ENCODE measurements at regions not wholly inside any gene's neighbourhood (a gene's known extent, or its start where the extent isn't known, plus 50 kb on each side); places are given as distances from the start of the nearest gene placed in this dataset.

GRCh38 chr12:61531195-61531594 lies 729.0 kb upstream of the USP15 start:
- no peak overlapping the region for H3K4me2 ChIP-seq (ENCODE audit: low read length, poor library complexity, severe bottlenecking)
- no peak overlapping the region for H4K91ac ChIP-seq (ENCODE audit: low read length)
- H3K23ac ChIP-seq (ENCODE audit: low read length in 2 of 2) = no peak overlapping the region
- no peaks in the 10 kb centered on the region for H3K27me3 ChIP-seq (ENCODE audit: control insufficient read depth in 1 of 2, insufficient read depth in 1 of 2, low read length in 2 of 2)
- H2AK5ac ChIP-seq (ENCODE audit: low read length, severe bottlenecking) = no peak overlapping the region
- WGBS = 86% methylated on average over 2 of the region's 4 CpGs
- no peak overlapping the region for H2BK5ac ChIP-seq (ENCODE audit: low read depth, low read length, poor library complexity, severe bottlenecking)
- H3K79me1 ChIP-seq (replicated peaks; ENCODE audit: low read length, poor library complexity, severe bottlenecking) = no peaks in the 10 kb centered on the region
- H3K4me1 ChIP-seq (ENCODE audit: control insufficient read depth, insufficient read depth, low read depth, low read length) = no peaks in the 10 kb centered on the region
- no peak overlapping the region for H3K18ac ChIP-seq (ENCODE audit: low read depth in 1 of 2, low read length in 2 of 2)
- H2BK120ac ChIP-seq (ENCODE audit: low read depth, low read length) = no peak overlapping the region
- H3K27ac ChIP-seq (ENCODE audit: low read length, poor library complexity, severe bottlenecking) = no peak overlapping the region
- H3K36me3 ChIP-seq (ENCODE audit: control insufficient read depth in 1 of 2, insufficient read depth in 2 of 2, low read depth in 1 of 2, low read length in 2 of 2) = no peaks in the 10 kb centered on the region
- H3K4me3 ChIP-seq (ENCODE audit: insufficient read depth in 1 of 2, low read depth in 1 of 2, low read length in 2 of 2) = no peak overlapping the region
- DNase-seq = no peak
- H2AFZ ChIP-seq (ENCODE audit: low read depth, low read length) = no peak overlapping the region
- H2BK12ac ChIP-seq (ENCODE audit: low read length in 2 of 2) = no peak overlapping the region
- no peak overlapping the region for H3K9ac ChIP-seq (ENCODE audit: low read length)
- H3K4ac ChIP-seq (ENCODE audit: low read depth in 1 of 2, low read length in 2 of 2) = no peak overlapping the region
- no peak overlapping the region for H3K14ac ChIP-seq (ENCODE audit: low read length in 2 of 2)
- no peak overlapping the region for H2BK15ac ChIP-seq (ENCODE audit: low read depth, poor library complexity, severe bottlenecking)
- no peak overlapping the region for H4K8ac ChIP-seq (ENCODE audit: low read length)
- no peaks in the 10 kb centered on the region for H3K9me3 ChIP-seq (ENCODE audit: control insufficient read depth, low read length)

DNA sequence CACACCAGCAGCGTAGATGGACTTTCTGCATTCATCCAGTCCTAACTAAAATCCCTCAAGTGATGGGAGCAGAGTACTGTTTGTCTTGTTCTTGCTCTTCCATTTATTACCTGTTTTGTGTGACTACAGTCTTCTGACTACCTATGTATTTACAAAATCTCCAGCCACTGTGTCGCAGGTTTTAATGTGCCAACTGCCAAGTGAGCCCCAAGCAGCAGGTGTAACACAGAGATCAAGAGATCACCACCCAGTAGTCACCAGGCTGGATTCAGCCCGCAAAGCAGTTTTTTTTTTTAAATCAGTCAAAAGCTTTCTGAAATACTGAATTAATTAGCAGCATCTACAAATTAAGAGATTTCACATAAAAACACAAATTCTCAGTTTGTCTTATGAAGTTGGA lies 724.1 kb upstream of the USP15 start:
- Histone ChIP-seq H3K36me3 (ENCODE audit: control insufficient read depth in 1 of 2, insufficient read depth in 2 of 2, low read depth in 1 of 2, low read length in 2 of 2) (no peaks in the 10 kb centered on the region), H3K27me3 (ENCODE audit: control insufficient read depth in 1 of 2, insufficient read depth in 1 of 2, low read length in 2 of 2) (no peaks in the 10 kb centered on the region), H3K18ac (ENCODE audit: low read depth in 1 of 2, low read length in 2 of 2) (no peak overlapping the region), H3K14ac (ENCODE audit: low read length in 2 of 2) (no peak overlapping the region), H2BK120ac (ENCODE audit: low read depth, low read length) (no peak overlapping the region), H3K27ac (ENCODE audit: low read length, poor library complexity, severe bottlenecking) (no peak overlapping the region), H3K4me2 (ENCODE audit: low read length, poor library complexity, severe bottlenecking) (no peak overlapping the region), H3K4me1 (ENCODE audit: control insufficient read depth, insufficient read depth, low read depth, low read length) (no peaks in the 10 kb centered on the region), H2AK5ac (ENCODE audit: low read length, severe bottlenecking) (no peak overlapping the region), H4K91ac (ENCODE audit: low read length) (no peak overlapping the region), H3K9me3 (ENCODE audit: control insufficient read depth, low read length) (no peaks in the 10 kb centered on the region), H2AFZ (ENCODE audit: low read depth, low read length) (no peak overlapping the region), H4K8ac (ENCODE audit: low read length) (no peak overlapping the region), H2BK12ac (ENCODE audit: low read length in 2 of 2) (no peak overlapping the region), H3K79me1 (replicated peaks; ENCODE audit: low read length, poor library complexity, severe bottlenecking) (no peaks in the 10 kb centered on the region), H2BK15ac (ENCODE audit: low read depth, poor library complexity, severe bottlenecking) (no peak overlapping the region), H3K9ac (ENCODE audit: low read length) (no peak overlapping the region), H2BK5ac (ENCODE audit: low read depth, low read length, poor library complexity, severe bottlenecking) (no peak overlapping the region), H3K4ac (ENCODE audit: low read depth in 1 of 2, low read length in 2 of 2) (no peak overlapping the region), H3K23ac (ENCODE audit: low read length in 2 of 2) (no peak overlapping the region), H3K4me3 (ENCODE audit: insufficient read depth in 1 of 2, low read depth in 1 of 2, low read length in 2 of 2) (no peak overlapping the region)
- WGBS = 68% methylated on average over 3 of the region's 3 CpGs
- no peak for DNase-seq

DNA sequence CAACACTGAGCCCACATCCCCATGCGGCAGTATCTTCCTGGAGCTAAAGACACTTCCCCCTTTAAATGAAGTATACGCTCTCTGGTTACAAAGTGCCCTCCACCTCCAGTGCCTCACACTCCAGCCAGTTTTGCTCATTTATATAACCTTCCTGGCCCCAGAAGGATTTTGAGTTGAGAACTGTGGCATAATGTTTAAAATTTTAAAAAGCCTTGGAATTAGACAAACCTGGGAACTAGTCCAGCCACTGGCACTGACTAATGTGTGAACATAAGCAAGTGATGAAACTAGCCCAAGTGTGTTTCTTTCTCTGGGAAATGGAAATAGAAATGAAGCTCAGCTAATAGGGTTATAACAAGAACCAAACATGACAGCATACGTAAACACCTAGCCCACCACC lies 723.7 kb upstream of the USP15 start:
- H3K18ac ChIP-seq (ENCODE audit: low read depth in 1 of 2, low read length in 2 of 2) = no peak overlapping the region
- WGBS = 91% methylated on average over 2 of the region's 3 CpGs
- DNase-seq = no peak
- H2AK5ac ChIP-seq (ENCODE audit: low read length, severe bottlenecking) = no peak overlapping the region
- H2BK120ac ChIP-seq (ENCODE audit: low read depth, low read length) = no peak overlapping the region
- H3K36me3 ChIP-seq (ENCODE audit: control insufficient read depth in 1 of 2, insufficient read depth in 2 of 2, low read depth in 1 of 2, low read length in 2 of 2) = no peaks in the 10 kb centered on the region
- H4K91ac ChIP-seq (ENCODE audit: low read length) = no peak overlapping the region
- no peak overlapping the region for H2BK15ac ChIP-seq (ENCODE audit: low read depth, poor library complexity, severe bottlenecking)
- no peak overlapping the region for H3K9ac ChIP-seq (ENCODE audit: low read length)
- no peak overlapping the region for H4K8ac ChIP-seq (ENCODE audit: low read length)
- no peak overlapping the region for H2AFZ ChIP-seq (ENCODE audit: low read depth, low read length)
- H2BK12ac ChIP-seq (ENCODE audit: low read length in 2 of 2) = no peak overlapping the region
- no peak overlapping the region for H3K4me2 ChIP-seq (ENCODE audit: low read length, poor library complexity, severe bottlenecking)
- H3K27ac ChIP-seq (ENCODE audit: low read length, poor library complexity, severe bottlenecking) = no peak overlapping the region
- H3K4me1 ChIP-seq (ENCODE audit: control insufficient read depth, insufficient read depth, low read depth, low read length) = no peaks in the 10 kb centered on the region
- H3K27me3 ChIP-seq (ENCODE audit: control insufficient read depth in 1 of 2, insufficient read depth in 1 of 2, low read length in 2 of 2) = no peaks in the 10 kb centered on the region
- H3K4ac ChIP-seq (ENCODE audit: low read depth in 1 of 2, low read length in 2 of 2) = no peak overlapping the region
- no peaks in the 10 kb centered on the region for H3K9me3 ChIP-seq (ENCODE audit: control insufficient read depth, low read length)
- no peak overlapping the region for H3K4me3 ChIP-seq (ENCODE audit: insufficient read depth in 1 of 2, low read depth in 1 of 2, low read length in 2 of 2)
- H2BK5ac ChIP-seq (ENCODE audit: low read depth, low read length, poor library complexity, severe bottlenecking) = no peak overlapping the region
- no peak overlapping the region for H3K14ac ChIP-seq (ENCODE audit: low read length in 2 of 2)
- no peaks in the 10 kb centered on the region for H3K79me1 ChIP-seq (replicated peaks; ENCODE audit: low read length, poor library complexity, severe bottlenecking)
- H3K23ac ChIP-seq (ENCODE audit: low read length in 2 of 2) = no peak overlapping the region

DNA sequence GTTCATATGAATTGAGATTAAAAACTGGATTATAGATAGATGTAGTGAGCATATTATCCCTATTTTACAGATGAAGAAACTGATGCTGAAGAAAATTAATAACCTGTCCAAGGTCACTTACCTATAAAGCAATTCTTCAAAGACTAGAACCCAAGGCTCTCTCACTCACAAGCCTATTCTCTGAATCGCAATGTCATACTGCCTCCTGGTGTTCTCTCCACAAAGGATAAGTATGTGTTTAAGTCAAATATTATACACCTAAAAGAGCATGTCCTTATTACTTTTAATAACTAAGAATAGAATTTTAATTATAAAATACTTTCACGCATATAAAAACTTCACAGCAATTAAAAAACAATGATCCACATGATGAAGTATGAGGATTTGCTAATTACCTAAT lies 721.3 kb upstream of the USP15 start:
- Histone ChIP-seq H3K27ac (ENCODE audit: low read length, poor library complexity, severe bottlenecking) (no peak overlapping the region), H3K4me2 (ENCODE audit: low read length, poor library complexity, severe bottlenecking) (no peak overlapping the region), H3K4me3 (ENCODE audit: insufficient read depth in 1 of 2, low read depth in 1 of 2, low read length in 2 of 2) (no peak overlapping the region), H3K4me1 (ENCODE audit: control insufficient read depth, insufficient read depth, low read depth, low read length) (no peaks in the 10 kb centered on the region), H3K79me1 (replicated peaks; ENCODE audit: low read length, poor library complexity, severe bottlenecking) (no peaks in the 10 kb centered on the region), H3K9ac (ENCODE audit: low read length) (no peak overlapping the region), H3K23ac (ENCODE audit: low read length in 2 of 2) (no peak overlapping the region), H2AFZ (ENCODE audit: low read depth, low read length) (no peak overlapping the region), H4K8ac (ENCODE audit: low read length) (no peak overlapping the region), H4K91ac (ENCODE audit: low read length) (no peak overlapping the region), H2BK15ac (ENCODE audit: low read depth, poor library complexity, severe bottlenecking) (no peak overlapping the region), H3K36me3 (ENCODE audit: control insufficient read depth in 1 of 2, insufficient read depth in 2 of 2, low read depth in 1 of 2, low read length in 2 of 2) (no peaks in the 10 kb centered on the region), H3K18ac (ENCODE audit: low read depth in 1 of 2, low read length in 2 of 2) (no peak overlapping the region), H2BK120ac (ENCODE audit: low read depth, low read length) (no peak overlapping the region), H3K14ac (ENCODE audit: low read length in 2 of 2) (no peak overlapping the region), H2AK5ac (ENCODE audit: low read length, severe bottlenecking) (no peak overlapping the region), H2BK12ac (ENCODE audit: low read length in 2 of 2) (no peak overlapping the region), H2BK5ac (ENCODE audit: low read depth, low read length, poor library complexity, severe bottlenecking) (no peak overlapping the region), H3K27me3 (ENCODE audit: control insufficient read depth in 1 of 2, insufficient read depth in 1 of 2, low read length in 2 of 2) (no peaks in the 10 kb centered on the region), H3K9me3 (ENCODE audit: control insufficient read depth, low read length) (no peaks in the 10 kb centered on the region), H3K4ac (ENCODE audit: low read depth in 1 of 2, low read length in 2 of 2) (no peak overlapping the region)
- DNase-seq = no peak
- WGBS = 57% methylated on average over 1 of the region's 2 CpGs

Measured in mesenchymal stem cell (in vitro differentiated cells and primary cell).